HG02938 (cell line): ENCODE measurements at regions not wholly inside any gene's neighbourhood (a gene's known extent, or its start where the extent isn't known, plus 50 kb on each side); places are given as distances from the start of the nearest gene placed in this dataset.
"Not testable (repeated sequence)": the region's sequence is repeated elsewhere in the genome, so short reads cannot be mapped to it uniquely, and the experiment has no call there.

Experiments used
- ATAC-seq: cut with Tn5 transposase; IDR thresholded peaks from one replicate; pipeline ENCODE4 v1.9.1; 2021; ENCODE audit warnings: mild to moderate bottlenecking, moderate library complexity; ENCODE audit not compliant: unreplicated experiment

DNA sequence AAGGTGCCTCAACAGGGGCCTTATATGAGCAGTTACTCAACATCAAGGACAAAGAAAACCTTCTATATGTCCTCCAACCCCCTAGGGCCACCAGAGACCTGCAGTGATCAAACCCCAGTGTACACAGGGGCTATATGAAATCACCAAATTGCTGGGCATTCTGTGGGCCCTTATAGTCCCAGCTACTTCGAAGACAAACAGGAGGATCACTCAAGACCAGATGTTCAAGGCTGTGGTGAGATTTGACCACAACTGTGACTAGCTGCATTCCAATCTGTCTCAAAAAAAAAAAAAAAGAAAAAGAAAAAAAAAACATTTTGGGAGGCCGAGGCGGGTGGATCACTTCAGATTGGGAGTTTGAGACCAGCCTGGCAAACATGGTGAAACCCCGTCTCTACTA lies 51.0 kb upstream of the PRB2 start:
- no peak for ATAC-seq

DNA sequence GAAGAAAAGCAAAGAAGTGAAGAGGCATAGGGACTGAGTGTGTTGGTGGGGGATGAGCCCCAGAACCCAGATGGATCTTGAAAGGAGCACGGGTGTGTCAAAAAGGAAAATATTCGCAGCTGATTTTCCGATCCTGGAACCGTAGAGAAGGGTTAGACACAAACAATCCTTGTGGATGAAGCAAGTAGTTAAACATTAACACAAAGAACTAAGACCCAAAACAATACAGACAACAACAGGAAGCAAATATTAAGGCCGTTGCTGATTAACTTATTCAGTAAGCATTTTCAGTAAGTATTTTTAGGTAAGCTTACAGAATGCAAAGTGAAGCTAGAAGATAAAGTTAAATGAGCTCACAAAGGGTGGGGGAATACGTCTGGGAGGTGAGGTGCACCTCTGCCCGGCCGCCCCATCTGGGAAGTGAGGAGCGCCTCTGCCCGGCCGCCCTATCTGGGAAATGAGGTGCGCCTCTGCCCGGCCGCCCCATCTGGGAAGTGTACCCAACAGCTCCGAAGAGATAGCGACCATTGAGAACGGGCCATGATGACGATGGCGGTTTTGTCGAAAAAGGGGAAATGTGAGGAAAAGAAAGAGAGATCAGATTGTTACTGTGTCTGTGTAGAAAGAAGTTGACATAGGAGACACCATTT lies 62.8 kb upstream of the PRB2 start:
- ATAC-seq: no peak

DNA sequence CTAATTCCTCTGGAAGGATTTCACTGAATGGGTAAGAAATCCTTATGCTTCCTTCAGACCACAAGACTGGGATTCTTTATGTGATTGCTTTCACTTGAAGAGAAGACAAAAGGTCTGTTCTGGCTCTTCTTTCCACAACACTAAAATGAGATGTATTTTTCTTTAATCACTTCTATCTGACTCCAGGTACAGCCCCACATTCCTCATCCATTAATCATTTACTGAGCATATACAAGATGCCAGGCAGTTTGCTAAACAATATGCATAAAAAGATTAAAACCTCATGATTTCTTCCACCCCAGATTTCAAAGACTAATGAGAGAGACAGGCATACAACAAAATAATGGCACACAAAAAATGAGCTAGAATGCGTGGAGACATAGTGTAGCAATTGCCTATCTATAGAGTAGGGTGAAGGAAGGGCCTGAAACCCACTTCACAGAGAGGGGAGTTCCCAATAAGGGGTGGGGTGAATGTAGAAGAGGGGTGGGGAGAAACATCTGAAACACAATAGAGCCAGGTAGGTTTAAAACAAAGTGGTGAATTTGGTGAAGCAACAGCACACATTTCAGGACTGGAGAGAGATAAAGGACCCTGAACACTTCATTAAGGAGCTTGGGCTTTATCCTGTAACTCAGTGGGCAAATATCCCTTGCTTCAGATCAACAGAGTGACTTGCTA lies 65.1 kb upstream of the PRB2 start:
- ATAC-seq: no peak

DNA sequence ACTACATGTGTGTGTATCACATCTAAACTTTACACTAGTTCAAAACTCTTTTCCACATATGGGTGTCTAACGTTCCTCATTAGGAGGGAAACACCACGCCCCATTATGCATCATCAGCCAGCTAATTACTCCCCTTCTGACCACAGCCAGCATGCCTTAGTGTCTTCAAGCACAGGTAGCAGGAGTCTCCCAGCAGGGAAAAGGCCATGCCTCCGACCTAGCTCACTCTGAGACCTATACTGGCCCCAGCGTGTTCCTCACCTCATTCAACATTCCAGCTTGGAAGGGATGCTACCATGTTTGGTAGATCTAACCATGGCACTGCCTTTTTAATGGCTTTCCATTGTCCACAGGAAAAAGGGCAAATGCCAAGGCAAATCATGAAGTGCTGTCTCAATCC lies 66.1 kb upstream of the PRB2 start:
- ATAC-seq: no peak

DNA sequence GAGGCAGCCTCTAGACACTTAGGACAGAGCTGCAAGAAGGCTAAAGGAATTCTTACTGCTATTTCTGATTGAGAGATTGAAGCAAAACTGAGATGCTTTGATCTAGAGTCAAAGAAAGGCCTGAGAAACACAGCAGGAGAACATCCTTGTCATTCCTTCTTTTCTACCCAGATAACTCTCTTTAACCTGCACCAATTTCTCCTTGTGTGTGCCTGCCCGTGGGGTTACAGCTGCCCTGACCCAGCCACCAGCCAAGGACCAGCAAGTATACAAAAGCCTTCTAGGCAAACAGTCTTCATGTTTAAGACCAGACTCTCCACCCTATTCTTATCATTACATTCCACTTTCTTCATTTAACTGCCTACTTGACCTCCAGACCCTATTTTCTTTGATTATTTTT lies 81.7 kb upstream of the PRB2 start:
- no peak for ATAC-seq

DNA sequence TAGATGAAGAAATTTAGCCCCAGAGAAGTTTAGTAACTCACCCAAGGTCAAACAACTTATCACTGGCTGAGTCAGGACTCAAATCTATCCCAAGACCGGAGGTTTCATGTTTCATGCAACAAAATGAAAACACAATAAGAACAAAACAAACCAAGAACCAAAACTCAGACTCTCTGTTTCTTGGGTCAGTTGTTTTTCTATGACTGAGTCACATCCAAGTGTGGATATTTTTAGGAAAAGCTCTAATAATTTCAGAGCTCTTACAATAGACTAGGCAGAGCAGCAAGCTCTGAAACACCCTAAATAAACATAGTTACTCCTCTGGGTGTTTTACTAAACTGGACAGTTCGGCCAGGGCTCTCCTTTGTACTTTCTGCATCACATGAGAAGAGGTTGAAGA lies 87.6 kb upstream of the PRB2 start:
- no peak for ATAC-seq

DNA sequence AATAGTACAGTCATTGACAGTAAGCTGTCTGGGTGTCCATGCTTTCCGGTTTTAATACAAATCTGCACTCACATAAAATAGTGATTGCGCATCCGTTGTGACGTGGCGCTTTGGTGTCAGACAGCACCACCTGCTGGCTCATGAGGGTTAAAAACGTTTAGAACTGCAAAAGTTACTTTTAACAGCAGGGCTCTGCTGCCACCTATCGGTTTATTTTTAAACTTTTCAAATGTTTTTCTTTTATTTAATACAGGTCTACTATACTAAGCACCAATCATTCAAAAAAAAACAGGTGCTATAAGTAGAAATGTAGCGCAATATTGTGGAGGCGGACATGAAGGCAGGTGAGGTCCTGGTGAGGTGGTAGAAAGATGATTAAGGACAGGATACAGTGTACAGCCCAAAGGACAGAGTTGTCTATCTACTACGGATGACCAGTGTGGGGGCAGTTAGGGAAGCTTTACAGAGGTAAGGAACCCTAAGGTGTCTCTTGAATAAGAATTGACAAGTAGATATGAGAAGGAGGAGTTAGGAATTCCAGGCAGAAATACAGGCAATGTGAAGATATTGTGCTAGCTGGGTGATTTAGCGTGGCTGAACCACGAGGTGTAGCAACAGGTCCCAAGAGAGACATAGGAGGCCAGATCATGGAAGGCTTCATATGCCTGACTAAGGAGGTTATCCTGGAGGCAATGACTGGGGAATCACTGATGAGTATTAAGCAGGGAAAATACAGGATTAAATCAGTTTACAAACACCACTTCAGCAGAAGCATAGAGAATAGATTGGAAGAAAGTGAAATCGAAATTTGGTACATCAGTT lies 91.5 kb upstream of the PRB2 start:
- peak; percentile 86 for ATAC-seq

DNA sequence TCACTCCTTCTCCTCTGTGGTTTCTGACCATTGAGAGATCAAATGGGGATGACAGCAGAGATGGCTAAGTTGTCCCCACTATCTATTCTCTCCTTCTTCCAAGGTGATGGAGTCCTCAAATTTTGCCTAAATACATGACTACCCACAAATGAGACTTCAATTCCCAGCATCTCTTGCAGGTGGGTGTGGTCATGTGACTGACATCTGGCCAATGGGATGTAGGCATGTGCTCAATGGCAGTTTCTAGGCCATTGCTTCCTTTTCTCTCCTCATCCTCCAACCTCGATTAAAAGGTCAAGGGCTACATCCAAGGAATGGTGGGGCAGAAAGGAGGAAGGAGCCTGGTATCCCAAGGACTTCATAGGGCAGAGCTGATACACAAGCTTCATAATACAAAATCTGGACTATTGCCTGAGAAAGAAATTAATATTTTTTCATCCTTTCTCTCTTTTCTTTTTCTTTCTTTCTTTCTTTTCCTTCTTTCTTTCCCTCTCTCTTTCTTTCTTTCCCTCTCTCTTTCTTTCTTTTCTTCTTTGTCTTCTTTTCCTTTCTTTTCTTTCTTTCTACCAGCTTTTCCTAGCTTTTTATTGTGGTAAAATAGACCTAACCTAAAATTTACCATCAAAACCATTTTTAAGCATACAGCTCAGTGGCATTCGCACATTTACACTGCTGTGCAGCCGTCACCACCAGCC lies 100.9 kb upstream of the PRB2 start:
- ATAC-seq: no peak

DNA sequence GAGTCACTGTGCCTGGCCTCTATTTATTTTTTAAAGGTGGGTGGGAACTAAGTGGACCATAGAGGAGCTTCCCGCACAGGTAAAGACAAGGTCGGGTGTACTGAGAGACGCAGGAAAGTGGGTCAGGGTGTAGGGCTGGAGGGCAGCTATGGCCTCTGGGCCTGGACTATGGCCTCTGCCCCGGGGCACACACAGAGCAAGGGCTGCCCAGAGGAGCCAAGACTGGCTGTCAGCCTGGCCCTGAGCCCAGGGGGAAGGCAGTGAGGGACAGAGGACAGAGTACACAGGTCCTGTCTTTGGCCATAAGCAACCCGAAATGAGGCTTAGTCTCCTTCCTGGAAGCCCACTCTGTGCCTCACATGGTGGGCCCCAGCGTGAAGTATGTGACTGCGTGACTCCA lies 102.1 kb upstream of the PRB2 start:
- ATAC-seq: no peak

DNA sequence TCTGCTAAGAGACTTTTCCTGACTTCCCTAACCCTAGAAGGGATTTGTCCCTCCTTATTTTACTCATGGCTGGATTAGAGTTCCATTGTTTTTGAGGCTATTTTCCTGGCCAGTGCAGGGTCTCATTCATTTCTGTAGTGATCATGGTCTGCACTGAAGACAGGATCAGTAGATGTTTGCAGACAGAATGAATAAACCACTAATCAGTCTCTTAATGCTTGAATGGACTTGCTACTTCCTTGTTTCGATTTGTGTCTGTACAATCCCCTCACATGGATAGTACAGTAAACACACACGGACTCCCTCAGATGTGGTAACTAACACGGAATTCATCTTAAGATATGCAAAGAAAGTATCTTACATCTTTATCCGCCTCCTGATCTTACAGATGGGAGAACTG lies 102.6 kb upstream of the PRB2 start:
- ATAC-seq: peak; percentile 80

DNA sequence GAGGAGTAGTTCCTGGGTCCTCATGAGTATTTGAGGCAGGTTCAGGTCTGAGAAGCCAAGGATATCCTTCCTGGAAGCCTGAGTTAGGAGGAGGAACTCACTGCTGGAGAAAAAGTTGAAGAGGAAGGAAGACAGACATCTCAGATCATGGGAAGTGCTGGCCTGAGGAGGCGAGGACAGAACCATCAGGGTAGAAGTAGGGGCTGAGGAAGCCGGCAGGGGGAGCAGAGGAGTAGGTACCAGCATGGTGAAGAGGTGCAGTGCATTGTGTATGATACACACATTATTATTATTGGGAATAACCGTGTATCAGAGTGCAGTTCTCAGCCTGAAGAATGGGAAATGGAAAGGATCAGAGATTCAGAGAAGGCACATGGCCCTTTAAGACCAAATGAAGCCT lies 103.2 kb upstream of the PRB2 start:
- not testable (repeated sequence) for ATAC-seq

DNA sequence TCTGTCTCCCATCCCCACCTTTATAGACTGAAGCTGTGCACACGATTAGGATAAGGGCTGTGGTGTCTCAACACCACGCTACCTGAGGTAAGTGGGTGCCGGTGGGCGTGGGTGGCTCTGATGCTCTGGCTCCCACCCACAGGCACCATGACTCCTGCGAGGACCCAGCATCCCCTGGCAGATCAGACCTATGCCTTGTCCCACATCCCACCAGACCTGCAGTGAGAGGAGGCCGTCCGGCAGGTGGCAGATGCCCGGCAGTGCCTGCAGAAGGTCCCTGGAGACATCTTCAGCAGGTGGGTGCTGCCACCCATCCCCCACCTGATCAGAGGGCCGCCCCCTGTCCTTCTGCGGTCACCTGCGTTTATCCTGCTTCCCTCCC lies 104.4 kb upstream of the PRB2 start:
- ATAC-seq: no peak

DNA sequence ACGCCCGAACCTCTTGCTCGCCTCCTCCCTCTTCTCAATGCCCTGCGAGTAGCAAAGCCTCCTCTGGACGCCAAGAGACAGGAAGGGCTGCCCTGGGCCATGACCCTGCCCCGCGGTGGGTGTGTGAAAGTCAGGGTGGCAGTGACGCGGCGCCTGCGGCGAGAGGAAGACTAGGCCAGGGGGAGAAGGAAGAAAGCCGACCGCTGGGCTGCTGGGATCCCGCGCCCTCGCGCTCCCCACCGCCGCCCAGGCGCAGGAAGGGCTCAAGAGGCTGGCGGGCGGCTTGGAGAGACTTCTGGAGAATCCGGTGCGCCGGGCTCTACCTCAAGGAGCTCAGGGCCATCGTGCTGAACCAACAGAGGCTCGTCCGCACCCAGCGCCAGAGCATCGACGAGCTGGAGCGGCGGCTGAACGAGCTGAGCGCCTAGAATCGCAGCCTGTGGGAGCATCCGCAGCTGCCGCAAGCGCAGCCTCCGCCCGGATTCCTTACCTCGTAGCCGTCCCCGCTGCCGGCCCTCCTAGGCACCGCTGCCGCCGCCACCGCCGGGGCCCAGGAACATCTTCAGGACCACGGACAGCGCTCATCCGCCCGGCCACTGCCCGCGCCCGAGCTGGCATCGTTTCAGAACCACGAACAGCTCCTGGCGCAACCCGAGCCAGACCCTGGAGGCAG lies 105.0 kb upstream of the PRB2 start:
- ATAC-seq: no peak

DNA sequence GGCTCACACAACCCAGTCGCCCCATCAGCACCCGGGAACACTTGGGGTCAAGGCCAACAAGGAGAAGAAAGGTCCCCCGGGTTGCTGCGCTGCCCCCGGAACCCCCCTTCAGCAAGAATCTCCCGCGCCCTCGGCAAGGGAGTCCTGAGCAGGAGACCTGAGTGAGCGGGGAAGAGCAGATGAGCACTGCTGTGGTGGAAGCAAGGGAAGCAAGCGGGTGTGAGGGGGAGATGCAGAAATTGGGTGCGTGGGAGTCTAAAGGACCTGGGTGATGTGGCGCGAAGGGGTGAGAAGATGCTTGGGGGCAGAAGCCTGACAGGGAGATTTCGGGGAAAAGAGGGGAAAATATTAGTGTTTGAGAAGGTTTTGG lies 105.5 kb upstream of the PRB2 start:
- no peak for ATAC-seq

DNA sequence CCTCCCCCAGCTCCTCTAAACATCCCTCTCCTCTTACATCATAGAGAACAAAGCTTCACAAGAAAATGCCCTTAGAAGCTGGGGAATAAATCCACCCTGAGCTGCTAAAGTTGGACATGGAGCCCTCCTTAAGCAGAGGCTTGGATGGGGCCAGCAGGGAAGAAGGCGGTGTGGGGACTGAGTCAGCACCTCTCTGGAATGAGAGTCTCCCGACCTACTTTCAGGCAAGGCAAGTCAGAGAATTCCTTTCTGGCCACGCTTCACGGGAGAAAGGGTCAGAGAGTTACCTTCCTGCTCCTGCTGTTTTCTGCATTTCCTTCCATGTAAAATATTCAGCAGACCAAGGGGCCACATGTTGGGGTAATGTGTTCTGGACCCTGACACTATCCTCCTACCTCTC lies 113.3 kb upstream of the PRB2 start:
- ATAC-seq: no peak

DNA sequence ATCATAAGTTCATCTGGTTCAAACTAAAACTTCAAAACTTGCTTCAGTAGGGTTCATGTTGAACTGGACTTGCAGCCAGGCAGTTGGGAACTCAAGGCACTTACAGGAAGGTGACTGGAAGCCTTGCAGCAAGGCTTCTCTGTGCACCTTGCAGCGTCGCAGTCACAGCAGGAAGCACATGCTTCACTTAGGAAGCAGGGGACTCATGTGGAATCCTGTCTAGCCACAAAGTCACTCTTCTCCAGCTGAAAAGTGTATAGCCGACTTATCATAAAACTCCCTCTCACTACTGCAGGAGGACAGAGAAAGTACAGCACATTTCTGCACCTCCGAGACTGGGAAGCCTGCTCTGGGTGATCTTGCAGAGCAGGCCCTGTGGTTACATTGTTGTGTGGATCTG lies 114.0 kb upstream of the PRB2 start:
- ATAC-seq: no peak

DNA sequence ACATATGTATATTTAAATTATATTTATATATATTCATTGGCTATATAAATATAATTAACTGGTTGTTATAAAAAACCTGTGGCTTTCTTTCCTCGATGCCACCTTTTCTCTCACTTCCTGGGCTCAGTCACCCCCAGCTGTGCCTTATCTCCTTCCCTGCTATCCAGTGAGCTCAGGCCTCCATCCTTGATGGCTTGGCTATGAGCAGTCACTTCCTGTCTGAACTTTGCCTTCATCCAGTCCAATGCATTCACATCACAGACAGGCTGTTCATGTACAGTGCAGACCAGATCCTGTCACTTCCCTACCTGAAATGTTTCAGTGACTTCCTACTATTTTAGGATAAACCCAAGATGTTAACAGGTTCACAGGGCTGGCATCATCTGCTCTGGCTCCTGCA lies 115.3 kb upstream of the PRB2 start:
- no peak for ATAC-seq

DNA sequence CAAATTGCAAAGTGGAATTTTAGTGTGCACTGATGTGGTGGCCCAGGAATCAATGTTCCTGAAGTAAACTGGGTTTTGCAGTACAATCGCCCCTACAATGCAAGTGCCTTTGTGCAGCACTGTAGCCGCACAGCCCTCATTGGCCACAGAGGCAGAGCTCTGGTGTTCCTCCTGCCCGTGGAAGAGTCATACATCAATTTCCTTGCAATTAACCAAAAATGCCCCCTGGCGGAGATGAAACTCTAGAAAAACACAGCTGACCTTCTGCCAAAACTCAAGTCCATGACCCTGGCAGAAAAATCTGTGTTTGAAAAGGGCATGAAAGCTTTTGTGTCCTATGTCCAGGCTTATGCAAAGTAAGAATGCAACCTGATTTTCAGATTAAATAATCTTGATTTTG lies 117.9 kb upstream of the PRB2 start:
- ATAC-seq: no peak

DNA sequence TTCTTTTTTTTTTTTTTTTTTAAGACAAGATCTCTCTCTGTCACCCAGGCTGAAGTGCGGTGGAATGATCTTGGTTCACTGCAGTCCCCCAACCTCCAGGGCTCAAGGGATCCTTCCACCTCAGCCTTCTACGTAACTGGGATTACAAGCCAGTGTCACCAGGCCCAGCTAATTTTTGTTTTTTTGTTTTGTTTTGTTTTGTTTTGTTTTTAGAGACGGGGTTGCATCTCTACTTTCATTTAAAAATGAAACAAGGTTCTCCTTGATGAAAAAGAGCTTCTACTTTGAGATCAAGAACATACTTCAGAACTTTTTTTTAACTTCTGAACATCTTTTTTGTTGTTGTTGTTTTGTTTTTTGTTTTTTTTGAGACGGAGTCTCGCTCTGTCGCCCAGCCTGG lies 121.7 kb upstream of the PRB2 start:
- ATAC-seq: no peak

DNA sequence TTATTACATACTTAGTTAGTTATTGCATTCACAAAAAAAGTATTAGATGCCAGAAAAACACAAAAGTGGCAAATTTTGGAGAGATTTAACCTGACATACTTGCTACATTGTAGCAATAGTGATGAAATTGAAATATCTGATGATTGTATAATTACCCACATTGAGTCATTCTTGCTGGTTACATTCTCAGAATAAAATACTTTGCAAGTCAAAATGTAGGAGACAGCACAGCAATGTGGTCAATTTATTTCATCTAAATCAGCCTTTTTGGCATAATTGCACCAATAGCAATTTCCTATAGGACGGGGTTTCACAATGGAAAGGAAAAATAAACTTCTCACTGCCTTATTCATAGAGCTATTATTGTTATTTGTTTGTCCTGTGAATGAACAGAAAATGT lies 125.0 kb upstream of the ETV6 start:
- no peak for ATAC-seq

DNA sequence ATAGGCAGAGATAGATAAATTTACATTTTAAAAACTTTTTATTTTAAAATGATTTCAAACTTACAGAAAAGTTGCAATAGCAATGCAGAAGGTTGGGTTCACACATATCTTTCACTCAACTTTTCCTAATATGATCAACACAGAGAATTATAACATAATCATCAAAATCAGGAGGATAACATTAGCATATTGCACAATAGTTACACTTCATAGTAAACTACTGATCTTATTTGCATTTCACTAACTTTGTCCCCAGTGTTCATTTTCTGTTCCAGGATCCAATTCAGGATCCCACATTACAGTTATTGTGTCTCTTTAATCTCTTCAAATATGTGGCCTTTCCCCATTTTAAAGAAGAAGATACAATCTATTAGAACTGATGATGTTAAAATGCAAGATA lies 115.4 kb upstream of the ETV6 start:
- no peak for ATAC-seq
